Superior temporal gyrus (tissue), 1 donor: ENCODE measurements at regions not wholly inside any gene's neighbourhood (a gene's known extent, or its start where the extent isn't known, plus 50 kb on each side); places are given as distances from the start of the nearest gene placed in this dataset.
"Not testable (repeated sequence)": the region's sequence is repeated elsewhere in the genome, so short reads cannot be mapped to it uniquely, and the experiment has no call there.

Experiments
- DNase-seq: peaks from one replicate; pipeline ENCODE4 v3.0.0-alpha.2; 2016; ENCODE audit errors: extremely low spot score

- not testable (repeated sequence) for DNase-seq
These were observed 51.1 kb downstream of the NBPF8 start for GRCh38 chr1:120465900-120466299.

DNA sequence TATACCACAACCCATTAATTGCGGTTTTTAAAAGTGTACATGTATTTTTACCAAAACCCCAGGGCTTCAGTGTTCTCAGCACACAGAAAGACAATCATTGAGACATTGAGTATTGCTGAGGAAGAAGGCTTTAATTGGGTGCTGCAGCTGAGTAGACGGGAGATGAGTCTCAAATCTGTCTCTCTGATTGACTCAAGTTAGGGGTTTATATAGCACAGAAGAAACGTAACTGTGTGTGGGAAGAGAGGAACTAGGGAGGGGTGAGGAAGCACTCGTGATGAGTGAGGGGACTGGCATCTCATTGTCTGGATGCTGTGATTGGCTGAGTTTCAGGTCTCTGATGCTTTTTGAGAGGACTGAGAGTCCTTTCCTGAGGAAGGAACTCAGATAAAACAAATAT, 62.8 kb downstream of the NBPF8 start:
- DNase-seq: not testable (repeated sequence)

DNA sequence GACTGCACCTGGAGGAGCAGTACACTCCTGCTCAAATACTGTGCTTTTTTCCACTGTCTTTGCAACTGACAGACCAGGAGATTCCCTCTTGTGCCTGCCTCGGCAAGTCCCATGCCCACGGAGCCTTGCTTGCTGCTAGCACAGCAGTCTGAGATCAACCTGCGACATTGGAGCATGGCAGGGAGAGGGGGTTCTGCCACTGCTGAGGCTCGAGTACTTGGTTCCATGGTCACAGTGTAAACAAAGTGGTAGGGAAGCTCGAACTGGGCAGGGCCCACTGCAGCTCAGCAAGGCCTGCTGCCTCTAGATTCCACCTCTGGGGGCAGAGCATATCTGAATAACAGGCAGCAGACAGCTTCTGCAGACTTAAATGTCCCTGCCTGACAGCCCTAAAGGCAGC, 63.6 kb downstream of the NBPF8 start:
- not testable (repeated sequence) for DNase-seq

DNA sequence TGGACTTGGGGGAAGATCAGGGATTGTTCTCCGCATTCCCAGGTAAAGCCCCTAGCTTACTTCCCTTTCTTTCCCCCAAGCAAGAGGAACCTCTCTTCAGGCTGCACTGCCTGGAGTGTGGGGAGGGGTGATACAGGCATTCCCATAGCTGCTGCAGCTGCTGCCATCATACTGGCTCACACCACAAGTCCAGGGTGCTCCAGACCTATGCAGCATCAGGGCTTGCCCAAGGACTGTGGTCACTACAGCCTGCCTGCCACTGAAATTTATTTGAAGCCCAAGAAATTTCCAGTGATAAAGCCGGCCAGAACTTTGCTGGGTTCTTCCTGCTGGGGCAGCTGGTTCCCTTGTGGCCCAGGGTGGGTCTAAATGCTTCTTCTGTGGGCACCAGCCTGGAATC, 72.7 kb downstream of the NBPF8 start:
- not testable (repeated sequence) for DNase-seq

- DNase-seq: not testable (repeated sequence)
These were observed 74.4 kb downstream of the NBPF8 start for GRCh38 chr1:120489217-120489616.

DNA sequence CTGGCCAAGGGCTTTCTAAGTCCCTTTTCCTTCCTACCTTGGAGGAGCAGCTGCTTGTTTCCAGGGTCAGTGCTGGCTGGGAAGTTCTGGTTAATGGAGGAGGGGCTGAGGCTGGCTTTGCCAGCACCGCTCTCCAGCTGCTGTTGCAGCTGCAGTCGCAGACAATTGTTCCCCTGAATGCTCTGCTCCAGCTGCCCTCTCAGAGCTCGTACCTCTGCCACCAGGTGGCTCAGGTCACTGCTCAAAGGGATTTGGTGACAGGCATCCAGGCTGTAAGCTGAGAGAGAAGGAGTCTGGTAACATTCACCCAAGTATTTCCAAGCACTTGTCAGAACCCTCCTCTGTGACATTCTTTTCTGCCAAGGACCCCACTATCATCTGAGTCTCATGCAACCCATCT, 82.3 kb downstream of the NBPF8 start:
- DNase-seq: not testable (repeated sequence)

GRCh38 chr1:120503284-120503683, 88.4 kb downstream of the NBPF8 start:
- DNase-seq: not testable (repeated sequence)

DNA sequence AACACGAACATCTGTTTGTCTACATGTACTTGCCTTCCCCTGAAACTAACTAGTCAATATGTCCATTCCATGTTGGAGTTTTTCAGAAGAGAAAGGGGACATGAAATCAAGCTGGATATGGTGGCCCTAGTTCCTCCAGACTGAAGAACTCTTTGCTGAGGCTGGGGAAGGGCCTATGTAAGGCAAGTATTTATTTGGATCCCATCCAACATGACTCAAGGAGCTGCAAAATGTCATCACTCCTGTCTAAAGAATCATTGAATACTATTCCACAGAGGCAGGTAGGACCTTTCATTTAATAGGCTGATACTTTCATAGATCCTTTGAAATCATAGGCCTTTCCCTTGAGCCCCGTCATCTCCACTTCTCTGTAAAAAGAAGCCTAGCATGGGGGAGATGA, 91.5 kb downstream of the NBPF8 start:
- not testable (repeated sequence) for DNase-seq

DNA sequence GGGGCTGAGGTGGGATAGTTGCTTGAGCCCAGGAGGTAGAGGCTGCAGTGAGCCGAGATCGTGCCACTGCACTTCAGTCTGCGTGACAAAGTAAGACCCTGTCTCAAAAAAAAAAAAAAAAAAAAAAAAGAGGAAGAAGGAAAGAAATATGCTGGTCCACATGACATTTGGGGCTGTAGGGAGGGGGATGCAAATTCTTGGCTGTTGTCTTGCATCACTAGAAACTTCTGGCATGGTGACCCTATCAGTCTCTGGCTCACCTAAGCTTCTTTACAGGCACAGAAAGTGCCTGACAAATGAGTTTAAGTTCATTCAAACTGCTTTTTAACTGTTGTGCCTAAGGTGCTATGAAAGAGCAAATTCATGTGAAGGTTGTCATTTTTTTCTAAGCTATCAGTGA, 93.5 kb downstream of the NBPF8 start:
- not testable (repeated sequence) for DNase-seq

- DNase-seq: not testable (repeated sequence)
These were observed 94.4 kb downstream of the NBPF8 start for GRCh38 chr1:120509258-120509657.

DNA sequence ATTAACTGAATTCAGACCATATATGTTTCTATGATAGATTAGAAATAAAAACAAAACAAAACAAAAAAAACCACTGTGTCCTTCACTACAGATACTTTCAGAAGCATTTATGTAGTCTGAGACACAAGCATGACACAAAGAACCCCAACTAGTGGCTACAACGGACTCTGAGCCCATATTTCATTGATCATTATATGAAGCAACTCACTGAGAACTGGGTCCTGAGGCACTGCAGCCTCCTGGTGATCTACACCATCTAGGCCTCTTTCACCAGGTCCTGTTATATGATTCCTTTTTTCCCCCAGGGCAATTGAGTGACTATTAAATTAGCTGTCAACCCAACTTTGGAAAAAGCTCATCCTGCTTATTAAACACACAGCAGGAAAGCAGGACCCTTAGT, 98.3 kb downstream of the NBPF8 start:
- DNase-seq: not testable (repeated sequence)

- not testable (repeated sequence) for DNase-seq
These were observed 98.7 kb downstream of the NBPF8 start for GRCh38 chr1:120513531-120513930.

GRCh38 chr1:120519196-120519595, 104.4 kb downstream of the NBPF8 start:
- not testable (repeated sequence) for DNase-seq

DNA sequence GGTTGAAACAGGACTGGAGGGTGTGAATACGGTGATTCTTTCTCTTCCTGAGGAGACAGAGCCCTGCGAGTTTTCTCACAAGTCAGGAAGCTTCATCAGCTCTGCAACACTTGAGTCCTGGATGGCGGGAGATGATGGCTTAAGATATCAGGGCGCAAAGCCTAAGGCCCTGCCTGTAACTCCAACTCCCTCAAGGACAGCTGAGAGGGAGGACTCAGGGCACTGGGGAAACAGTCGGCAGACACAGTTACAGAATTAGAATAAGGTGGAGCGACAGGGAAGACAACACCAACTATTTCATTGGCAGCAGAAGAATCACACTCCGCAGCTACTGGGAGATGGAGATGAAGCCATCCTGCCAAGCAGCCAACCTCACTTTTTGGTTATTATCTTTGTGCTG, 109.6 kb downstream of the NBPF8 start:
- not testable (repeated sequence) for DNase-seq

- not testable (repeated sequence) for DNase-seq
These were observed 110.6 kb downstream of the NBPF8 start for GRCh38 chr1:120525386-120525785.

DNA sequence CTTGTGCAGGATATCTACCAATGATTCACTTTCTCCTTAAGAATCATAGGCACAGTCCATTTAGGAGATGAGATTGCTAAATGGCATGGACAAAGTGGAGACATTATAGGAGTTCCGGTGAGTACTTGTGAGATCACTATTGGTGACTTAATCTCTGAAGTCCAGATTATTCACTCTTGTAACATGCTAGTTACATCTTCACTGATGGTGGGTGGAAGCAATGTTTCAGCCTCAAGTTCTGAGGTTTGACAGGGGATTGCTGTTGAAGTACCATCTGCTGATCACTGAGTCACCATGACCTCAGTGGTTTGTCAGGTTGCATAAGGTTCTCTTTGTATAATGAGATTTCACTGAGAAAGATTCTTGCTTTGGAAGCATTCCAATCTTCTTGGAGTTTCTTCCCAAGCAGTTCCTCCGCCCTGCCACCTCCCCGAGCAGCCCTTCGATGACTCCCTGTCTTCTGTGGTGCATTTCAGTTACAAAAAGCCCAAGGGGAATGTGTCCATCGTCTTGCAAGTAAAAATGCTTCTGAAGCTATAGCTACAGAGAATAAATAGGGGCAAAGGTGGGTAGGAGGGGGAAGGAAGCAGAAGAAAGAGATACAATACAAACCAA, 114.7 kb downstream of the NBPF8 start:
- not testable (repeated sequence) for DNase-seq

DNA sequence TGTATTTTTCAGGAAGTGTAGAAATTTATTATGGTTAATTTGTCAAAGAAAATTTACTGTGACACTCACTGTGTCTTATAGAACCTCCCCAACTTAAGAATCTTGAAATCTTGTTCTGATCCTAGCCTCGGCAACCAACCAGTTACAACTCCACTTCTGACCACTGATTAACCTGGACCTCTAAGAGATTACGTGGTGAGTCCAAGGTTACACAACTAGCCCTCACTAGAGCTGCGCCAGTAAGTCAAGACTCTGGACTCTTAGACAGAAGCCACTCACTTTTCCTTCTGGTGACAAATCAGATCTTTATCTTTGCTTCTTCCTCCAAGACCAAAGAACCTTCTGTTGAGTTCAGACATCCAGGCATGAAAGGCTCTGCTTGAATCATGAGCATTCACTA, 116.6 kb downstream of the NBPF8 start:
- DNase-seq: not testable (repeated sequence)

GRCh38 chr1:120534361-120535047, 119.7 kb downstream of the NBPF8 start:
- not testable (repeated sequence) for DNase-seq

- peak; percentile 1 for DNase-seq
These were observed 120.2 kb downstream of the NBPF8 start for GRCh38 chr1:120535052-120535451.

DNA sequence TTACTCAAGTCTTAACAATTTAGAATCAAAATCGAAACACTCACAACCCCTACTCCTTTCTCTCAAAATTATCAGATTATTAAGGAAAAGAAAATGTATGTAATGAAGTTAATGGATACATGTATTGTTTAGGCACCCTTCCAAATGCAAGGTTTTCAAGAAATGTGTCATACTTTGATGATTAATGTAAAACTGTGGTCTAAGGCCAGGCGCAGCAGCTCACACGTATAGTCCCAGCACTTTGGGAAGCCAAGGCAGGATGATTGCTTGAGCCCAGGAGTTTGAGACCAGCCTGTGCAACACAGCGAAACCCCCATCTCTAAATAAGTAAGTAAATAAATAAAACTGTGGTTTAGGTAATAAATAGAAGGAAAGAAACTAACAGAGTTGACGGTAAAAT, 126.6 kb downstream of the NBPF8 start:
- DNase-seq: not testable (repeated sequence)

DNA sequence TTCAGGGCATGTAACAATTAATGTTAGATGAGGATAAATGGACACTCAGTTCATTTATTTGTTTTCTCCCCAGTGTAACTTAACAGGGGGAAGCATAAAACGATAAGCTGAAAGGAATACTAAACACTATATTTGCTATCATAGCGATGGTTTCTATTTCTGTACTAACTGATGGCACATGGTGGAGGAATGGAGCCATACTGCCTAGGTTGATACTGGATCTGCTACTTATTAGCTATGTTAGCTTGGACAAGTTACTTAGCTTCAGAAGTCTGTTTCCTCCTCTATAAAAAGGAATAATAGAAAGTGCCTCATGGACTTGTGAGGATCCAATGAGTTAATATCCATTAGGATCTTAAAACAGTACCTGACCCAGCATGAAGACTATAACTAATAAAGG, 127.5 kb downstream of the NBPF8 start:
- DNase-seq: not testable (repeated sequence)

DNA sequence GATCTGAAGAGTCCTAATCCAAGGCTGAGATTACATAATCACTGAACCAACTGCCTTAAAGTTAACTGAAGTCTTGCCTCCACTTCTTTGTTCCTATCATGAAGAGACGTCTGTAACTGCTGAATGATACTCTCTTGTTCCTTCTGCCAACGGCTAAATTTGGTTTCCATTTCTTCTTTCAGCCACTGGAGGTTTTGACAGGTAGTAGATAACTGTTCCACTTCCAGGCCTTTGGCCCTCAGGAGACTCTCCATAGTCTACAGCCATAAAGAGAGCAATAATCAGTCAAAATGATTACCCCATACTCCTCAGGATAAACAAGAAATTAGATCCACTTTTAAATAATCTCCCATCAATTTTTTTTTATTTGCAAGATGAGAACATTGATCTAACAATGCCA, 128.1 kb downstream of the NBPF8 start:
- DNase-seq: not testable (repeated sequence)

DNA sequence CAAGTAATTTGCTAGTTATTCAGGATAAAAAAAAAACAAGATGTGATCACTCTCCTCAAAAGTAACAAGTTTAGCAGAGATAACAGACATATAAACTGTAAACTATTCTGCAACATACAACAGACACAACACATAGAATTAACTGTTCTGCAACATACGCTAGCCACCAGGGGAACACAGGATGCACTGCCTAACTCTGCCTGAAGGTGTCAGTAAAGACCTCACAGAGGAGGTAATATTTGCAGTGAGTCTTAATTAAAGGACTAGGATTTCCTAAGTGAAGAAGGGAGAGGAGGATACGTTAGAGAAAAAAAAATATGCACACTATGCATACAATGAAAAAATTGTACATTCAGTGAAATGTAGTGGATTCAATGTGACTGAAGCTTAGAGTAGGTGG, 129.6 kb downstream of the NBPF8 start:
- not testable (repeated sequence) for DNase-seq
